NAMALWA (cell line): ENCODE measurements at regions not wholly inside any gene's neighbourhood (a gene's known extent, or its start where the extent isn't known, plus 50 kb on each side); places are given as distances from the start of the nearest gene placed in this dataset.
"Not testable (repeated sequence)": the region's sequence is repeated elsewhere in the genome, so short reads cannot be mapped to it uniquely, and the experiment has no call there.

Source experiments
- DNase-seq: peaks from one replicate; pipeline ENCODE4 v3.0.0-alpha.2; 2015; ENCODE audit warnings: low spot score

GRCh38 chr1:218874801-218875400 lies 298.8 kb upstream of the LYPLAL1 start:
- DNase-seq: no peak

DNA sequence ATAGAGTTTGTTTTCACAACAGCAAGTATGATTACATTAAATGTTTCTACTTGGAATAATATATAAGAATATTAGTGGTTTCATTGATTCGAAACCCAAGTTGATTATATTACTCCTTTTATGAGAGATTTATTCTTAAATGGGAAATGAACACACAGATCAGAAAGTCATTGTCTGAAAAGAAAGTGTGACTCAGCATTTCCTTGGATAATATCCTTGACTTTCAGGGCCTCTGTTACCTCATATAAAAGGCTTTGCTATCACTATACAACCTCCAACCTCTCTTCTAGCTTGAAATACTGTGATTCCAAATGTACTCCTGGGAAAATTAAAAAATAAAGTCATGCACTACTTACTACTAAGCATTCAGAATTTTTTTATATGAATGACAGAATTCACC lies 295.3 kb upstream of the LYPLAL1 start:
- no peak for DNase-seq

DNA sequence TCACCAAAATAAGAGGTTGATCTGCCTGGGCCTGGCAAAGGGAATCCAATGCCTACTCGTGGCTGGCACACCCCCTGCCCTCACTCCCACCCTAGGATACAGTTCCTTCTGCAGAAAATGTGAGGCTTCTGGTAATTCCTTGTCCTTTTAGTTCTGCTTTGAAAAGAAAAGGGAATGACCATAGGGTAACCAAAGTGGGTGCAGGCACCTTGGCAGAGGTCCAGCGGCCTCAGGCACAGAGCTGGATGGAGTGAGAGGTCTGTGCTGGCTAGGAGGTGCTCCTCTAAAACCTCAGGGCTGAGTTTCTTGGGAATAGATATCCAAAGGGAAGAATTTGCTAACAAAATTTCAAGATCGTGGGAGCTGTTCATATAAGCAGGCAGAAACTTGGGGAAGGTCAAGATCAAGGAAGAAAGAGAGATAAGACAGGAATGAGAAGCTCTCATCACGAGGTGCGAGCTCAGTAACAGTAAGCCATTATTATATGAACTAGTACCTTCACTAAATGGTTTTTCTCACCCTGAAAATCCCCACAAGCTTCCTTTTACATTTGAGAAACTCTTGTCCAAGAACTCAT lies 293.1 kb upstream of the LYPLAL1 start:
- no peak for DNase-seq

DNA sequence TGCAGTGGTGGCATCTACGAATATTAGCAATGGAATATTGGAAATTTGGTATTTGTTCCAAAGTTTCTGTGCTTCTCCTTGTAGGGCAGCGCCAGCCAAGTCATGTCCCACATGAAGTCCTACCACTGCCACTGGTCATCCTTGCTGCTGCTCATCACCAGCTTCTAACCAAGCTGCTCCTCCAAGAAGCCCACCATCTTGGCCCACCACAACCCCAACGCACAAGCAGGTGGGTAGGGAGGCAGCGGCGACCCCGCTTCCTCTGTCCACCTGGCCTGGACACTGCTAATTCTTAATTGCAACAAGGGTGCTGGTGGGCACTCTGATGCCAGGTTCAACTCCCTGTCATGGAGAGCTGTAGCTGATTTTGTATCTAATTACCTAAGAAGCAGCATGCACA lies 291.2 kb upstream of the LYPLAL1 start:
- no peak for DNase-seq

- no peak for DNase-seq
Measured at GRCh38 chr1:218886101-218886871, 287.4 kb upstream of the LYPLAL1 start.

DNA sequence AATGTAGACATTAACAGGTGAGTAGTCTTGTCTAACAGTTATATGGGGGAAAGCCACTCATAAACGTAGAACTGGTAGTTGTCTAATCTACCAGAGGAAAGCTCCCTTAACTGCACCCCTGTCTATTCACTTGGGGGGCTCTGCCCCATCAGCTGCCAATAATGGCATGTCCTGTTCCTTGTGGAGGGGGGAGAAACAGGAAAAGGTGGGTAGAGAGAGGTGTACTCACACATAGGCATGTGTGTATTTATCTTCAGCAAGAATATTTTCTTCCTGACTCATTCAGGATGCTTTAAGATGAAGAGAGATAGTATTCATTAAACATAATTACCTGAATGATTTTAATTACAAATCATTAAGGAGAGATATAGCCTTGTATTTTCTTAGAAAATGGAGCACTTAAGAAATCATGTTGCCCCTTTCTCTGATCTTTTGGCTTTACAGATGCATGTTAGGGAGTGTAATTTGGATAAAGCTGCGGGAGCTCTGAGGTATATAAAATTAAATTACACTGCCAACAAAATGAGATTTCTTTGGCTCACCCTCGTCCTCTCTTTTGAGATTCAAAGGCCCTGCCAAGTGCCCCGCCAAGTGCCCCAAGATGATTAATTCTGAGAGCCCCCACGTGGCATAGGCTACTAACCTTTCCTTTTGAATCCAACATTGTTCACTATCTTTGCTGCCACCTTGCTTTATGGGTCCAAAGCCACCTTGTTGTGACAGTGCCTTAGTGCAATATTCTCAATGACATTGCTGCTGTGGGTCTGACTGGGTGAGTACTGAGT lies 286.3 kb upstream of the LYPLAL1 start:
- no peak for DNase-seq

DNA sequence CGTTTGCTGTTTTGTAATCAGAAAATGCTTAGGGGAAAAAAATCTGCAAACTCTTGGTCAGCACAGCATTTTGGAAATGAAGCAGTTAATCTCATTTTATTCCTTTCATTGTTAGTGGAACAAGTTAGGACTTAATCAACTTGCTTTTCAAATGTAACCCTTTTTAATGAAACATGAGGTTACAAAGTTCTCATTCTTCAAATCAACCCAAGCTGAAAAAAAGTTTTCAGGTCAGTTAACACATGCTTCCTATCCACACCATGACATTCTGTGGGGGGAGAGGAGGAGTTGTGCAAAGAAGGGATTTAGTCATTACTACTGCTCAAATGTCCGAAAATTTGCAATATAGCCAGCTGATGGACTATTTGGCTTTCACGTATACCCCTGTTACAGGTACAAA lies 283.2 kb upstream of the LYPLAL1 start:
- no peak for DNase-seq

- DNase-seq: no peak
Measured at GRCh38 chr1:218891577-218891976, 282.1 kb upstream of the LYPLAL1 start.

GRCh38 chr1:218895064-218895587 lies 278.6 kb upstream of the LYPLAL1 start:
- DNase-seq: no peak

- no peak for DNase-seq
Measured at GRCh38 chr1:218896202-218896601, 277.5 kb upstream of the LYPLAL1 start.

DNA sequence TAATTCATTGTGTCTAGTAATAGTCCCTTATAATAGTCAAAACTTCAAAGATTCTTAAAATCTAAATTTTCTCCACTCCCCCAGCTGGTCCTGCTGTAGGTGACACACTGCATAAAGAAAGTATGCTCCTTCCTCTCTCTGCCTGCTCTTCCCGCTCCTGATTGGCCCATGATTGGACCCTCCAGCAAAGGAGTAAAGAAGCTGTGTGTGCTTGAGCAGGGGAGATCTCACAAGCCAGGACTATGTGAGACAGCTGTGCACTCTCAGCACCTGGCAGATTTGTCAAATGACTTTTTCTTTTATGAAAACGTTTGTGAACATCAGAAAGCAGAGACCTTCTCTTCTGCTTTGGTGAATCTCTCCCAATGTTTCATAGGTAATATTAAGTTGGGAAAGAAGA lies 274.8 kb upstream of the LYPLAL1 start:
- DNase-seq: no peak

- DNase-seq: no peak
Measured at GRCh38 chr1:218900615-218901014, 273.1 kb upstream of the LYPLAL1 start.

DNA sequence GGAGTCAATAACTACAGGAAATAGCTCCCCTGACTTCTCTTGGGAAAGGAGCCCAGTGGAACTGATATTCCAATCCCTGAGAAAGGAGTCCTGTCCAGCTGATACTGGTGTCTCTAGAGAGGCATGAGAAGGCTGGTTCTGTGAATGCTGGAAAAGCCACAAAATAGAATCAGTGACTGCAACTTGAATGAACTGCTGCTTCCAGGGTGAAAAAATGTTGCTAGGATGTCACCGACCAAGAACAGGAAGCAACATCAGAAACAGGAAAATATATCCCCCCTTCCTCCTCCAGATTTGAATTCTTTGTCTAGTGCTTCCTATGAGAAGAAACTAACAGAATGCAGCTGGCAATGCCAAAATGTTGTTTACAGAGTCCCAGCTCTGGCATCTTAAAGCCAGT lies 269.3 kb upstream of the LYPLAL1 start:
- DNase-seq: no peak

- no peak for DNase-seq
Measured at GRCh38 chr1:218916720-218917119, 257.0 kb upstream of the LYPLAL1 start.

DNA sequence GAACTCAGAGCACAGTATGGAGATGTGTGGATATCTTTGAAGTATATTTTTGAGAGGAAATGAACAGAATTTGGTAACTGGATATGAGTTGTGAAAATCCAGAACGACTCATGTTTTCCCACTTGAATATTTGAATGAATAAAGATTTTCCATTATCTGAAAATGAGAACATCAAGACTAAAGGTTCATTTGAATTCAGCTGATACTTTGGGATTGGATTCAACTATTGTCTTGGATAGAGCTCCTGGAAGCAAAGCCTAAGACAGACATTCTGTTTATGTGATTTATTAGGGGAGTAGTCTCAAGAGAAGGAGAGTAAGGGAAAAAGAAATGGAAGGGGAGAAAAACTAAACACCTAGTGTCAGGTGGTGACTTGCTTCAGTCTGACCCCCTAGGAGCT lies 256.0 kb upstream of the LYPLAL1 start:
- no peak for DNase-seq

DNA sequence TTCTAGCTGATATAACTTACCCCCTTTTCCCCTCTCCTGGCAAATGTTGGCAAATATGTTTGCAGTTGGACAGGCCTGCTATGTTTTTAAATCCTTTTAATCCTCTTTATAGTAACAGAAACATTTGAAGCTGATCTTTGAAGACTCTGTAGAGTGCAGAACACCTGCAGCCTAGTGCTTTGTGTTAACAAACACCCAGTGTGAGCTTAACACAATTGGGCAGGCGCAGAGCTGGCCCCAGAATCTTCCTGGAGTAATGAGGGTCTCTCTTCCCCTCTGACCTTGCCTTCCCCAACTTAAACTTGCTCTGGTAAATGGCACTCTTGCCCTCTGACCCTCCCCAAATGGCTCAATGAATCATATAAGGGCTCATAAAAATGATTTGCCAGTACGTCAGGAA lies 247.9 kb upstream of the LYPLAL1 start:
- no peak for DNase-seq

- DNase-seq: no peak
Measured at GRCh38 chr1:218926631-218927030, 247.0 kb upstream of the LYPLAL1 start.

GRCh38 chr1:218930000-218930399 lies 243.7 kb upstream of the LYPLAL1 start:
- DNase-seq: no peak

DNA sequence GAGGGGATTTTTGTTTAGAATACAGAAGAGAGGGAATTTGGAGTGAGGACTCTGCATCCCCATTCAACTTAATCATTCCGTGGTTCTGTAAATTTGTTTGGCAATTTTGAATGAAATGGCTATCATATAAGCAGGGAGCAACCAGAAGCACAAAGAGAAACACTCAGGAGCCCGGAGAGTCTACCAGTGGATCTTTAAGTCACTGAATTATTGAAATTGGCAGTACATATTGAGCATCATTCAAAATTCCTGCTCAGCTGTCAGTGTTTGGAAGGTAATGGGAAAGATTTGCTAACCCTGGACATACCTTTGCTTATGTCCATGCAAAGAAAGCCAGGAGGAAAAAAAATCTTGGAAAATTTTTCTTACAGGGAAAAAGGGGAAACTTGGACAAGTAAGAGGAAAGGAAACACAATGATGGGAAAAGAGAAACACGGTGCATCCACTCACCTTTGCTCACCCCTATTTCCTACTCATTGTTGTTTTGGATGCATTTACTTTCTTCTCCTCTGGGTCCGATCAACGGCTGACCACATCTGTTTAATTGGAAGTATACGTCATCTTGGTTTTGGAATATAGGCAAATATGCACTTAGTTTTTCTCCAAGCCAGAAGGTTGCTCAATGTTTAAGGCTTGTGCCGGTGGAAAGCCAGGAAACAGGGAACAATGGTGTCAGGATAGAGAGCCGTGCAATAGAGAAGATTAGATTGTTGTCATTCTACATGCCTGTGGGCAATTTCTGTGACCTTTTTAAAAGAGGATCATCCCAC lies 243.0 kb upstream of the LYPLAL1 start:
- DNase-seq: no peak

DNA sequence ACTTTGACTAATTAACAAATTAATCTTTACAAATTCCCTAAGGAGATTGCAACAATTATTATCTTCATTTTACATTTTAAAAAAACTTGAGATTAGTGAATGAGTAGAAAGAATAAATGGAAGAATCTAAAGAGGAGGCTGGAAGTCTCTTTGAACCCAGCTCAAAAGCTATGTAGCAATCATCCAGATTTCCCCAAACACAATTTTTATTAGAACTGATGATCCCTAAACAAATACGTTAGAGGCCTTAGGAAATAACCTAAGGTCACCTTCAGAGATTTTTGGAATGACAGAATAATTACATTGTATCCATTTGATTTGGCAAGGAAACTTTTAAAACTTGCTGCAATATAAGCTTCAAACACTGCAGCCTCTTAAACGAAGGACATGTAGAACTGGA lies 242.4 kb upstream of the LYPLAL1 start:
- DNase-seq: no peak

- DNase-seq: no peak
Measured at GRCh38 chr1:218933513-218933912, 240.2 kb upstream of the LYPLAL1 start.

DNA sequence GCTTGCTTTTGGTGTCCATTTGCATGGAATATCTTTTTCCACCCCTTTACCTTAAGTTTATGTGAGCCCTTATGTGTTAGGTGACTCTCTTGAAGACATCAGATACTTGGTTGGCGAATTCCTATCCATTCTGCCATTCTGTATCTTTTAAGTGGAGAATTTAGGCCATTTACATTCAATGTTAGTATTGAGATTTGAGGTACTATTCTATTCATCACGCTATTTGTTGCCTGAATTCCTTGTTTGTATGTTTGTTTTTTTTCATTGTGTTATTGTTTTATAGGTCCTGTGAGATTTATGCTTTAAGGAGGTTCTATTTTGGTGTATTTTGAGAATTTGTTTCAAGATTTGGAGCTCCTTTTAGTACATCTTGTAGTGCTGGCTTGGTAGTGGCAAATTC lies 238.3 kb upstream of the LYPLAL1 start:
- not testable (repeated sequence) for DNase-seq
